Testis (tissue), 2 donors: ENCODE measurements at regions not wholly inside any gene's neighbourhood (a gene's known extent, or its start where the extent isn't known, plus 50 kb on each side); places are given as distances from the start of the nearest gene placed in this dataset.

Source experiments
- DNase-seq: peaks from one replicate; pipeline ENCODE4 v3.0.0-alpha.2; 2019
- H3K27ac ChIP-seq, 2 donors: fragments of 200-600 bp; sonication (generic); one replicate each; pipeline ENCODE4 v1.5.1; 2019
- H3K27me3 ChIP-seq: fragments of 200-600 bp; sonication (generic); one replicate; pipeline ENCODE4 v1.5.1; 2019
- H3K36me3 ChIP-seq: fragments of 200-600 bp; sonication (generic); one replicate; pipeline ENCODE4 v1.5.1; 2017; ENCODE audit warnings: low read depth; ENCODE audit errors: missing control alignments
- H3K4me1 ChIP-seq: fragments of 200-600 bp; sonication (generic); one replicate; pipeline ENCODE4 v1.5.1; 2019
- H3K4me3 ChIP-seq, 2 donors: fragments of 200-600 bp; sonication (generic); one replicate each; pipeline ENCODE4 v1.5.1; 2017 to 2019
- H3K9me3 ChIP-seq: fragments of 200-600 bp; sonication (generic); one replicate; pipeline ENCODE4 v1.5.1; 2017
- CTCF ChIP-seq, 3 experiments: fragments of 450-650 bp in 2 of 3; fragments of 200-600 bp in 1 of 3; sonication (generic) in 1 of 3; IDR thresholded peaks; one replicate each; pipeline ENCODE4 v1.5.1; 2016 to 2019; ENCODE audit warnings: antibody characterized with exemption in 3 of 3, mild to moderate bottlenecking in 2 of 3, moderate library complexity in 1 of 3
- POLR2A ChIP-seq: fragments of 450-650 bp; IDR thresholded peaks from one replicate; pipeline ENCODE4 v1.6.1; 2017; ENCODE audit warnings: antibody characterized with exemption, mild to moderate bottlenecking, moderate library complexity
- WGBS, 2 donors: methylation state at CpG; one replicate each; pipeline ENCODE4 v1.1.5; 2018; 5-methylcytosine and 5-hydroxymethylcytosine counted together
- intact Hi-C: fragments of 100-400 bp; cut with DNase I; formaldehyde crosslinking; loops from one replicate; pipeline ENCODE4 v1.15.1; 2023; ENCODE audit warnings: low total_unique reads

- Histone ChIP-seq H3K27me3 (no peaks in the 10 kb centered on the region), H3K27ac (no peak overlapping the region), H3K36me3 (no peaks in the 10 kb centered on the region), H3K9me3 (no peaks in the 10 kb centered on the region), H3K4me1 (no peaks in the 10 kb centered on the region), H3K4me3 (no peak overlapping the region)
- 90 to 91% methylated on average over 4 of the region's 4 CpGs for WGBS, 2 donors
- no peak for DNase-seq
- intact Hi-C loops = no loop called here
- TF ChIP-seq POLR2A (no peak), CTCF (IDR thresholded peaks at IDR 0.05) (no peak)
These were observed 1198.6 kb upstream of the EPHA6 start for GRCh38 chr3:95615592-95616310.

GRCh38 chr3:95626107-95626506 lies 1188.3 kb upstream of the EPHA6 start:
- TF ChIP-seq CTCF (IDR thresholded peaks at IDR 0.05) = no peak
- no peak for TF ChIP-seq POLR2A
- Histone ChIP-seq H3K9me3 (no peaks in the 10 kb centered on the region), H3K36me3 (no peaks in the 10 kb centered on the region), H3K27ac (no peak overlapping the region), H3K4me1 (no peaks in the 10 kb centered on the region), H3K4me3 (no peak overlapping the region), H3K27me3 (no peaks in the 10 kb centered on the region)
- DNase-seq = no peak
- intact Hi-C loops = no loop called here
- 83 to 89% methylated on average over 3 of the region's 3 CpGs for WGBS, 2 donors

- H3K4me3 ChIP-seq = no peak overlapping the region
- H3K27ac ChIP-seq = no peak overlapping the region
- 61 to 71% methylated on average over 4 of the region's 4 CpGs for WGBS, 2 donors
- H3K36me3 ChIP-seq = no peaks in the 10 kb centered on the region
- H3K4me1 ChIP-seq = no peaks in the 10 kb centered on the region
- intact Hi-C loops = no loop called here
- TF ChIP-seq POLR2A (no peak), CTCF (IDR thresholded peaks at IDR 0.05) (no peak)
- no peaks in the 10 kb centered on the region for H3K9me3 ChIP-seq
- DNase-seq = no peak
- H3K27me3 ChIP-seq = no peaks in the 10 kb centered on the region
These were observed 1187.1 kb upstream of the EPHA6 start for GRCh38 chr3:95627293-95627692.

- TF ChIP-seq CTCF (IDR thresholded peaks at IDR 0.05) (no peak), POLR2A (no peak)
- WGBS, 2 donors = 46 to 64% methylated on average over 2 of the region's 2 CpGs
- intact Hi-C loops = no loop called here
- no peak for DNase-seq
- Histone ChIP-seq H3K27me3 (no peaks in the 10 kb centered on the region), H3K36me3 (no peaks in the 10 kb centered on the region), H3K27ac (no peak overlapping the region), H3K9me3 (no peaks in the 10 kb centered on the region), H3K4me3 (no peak overlapping the region), H3K4me1 (no peaks in the 10 kb centered on the region)
These were observed 1186.7 kb upstream of the EPHA6 start for GRCh38 chr3:95627697-95628096.

GRCh38 chr3:95629802-95630201 lies 1184.6 kb upstream of the EPHA6 start:
- Histone ChIP-seq H3K9me3 (no peaks in the 10 kb centered on the region), H3K27me3 (no peaks in the 10 kb centered on the region), H3K4me1 (no peaks in the 10 kb centered on the region), H3K36me3 (no peaks in the 10 kb centered on the region), H3K4me3 (no peak overlapping the region), H3K27ac (no peak overlapping the region)
- TF ChIP-seq CTCF (IDR thresholded peaks at IDR 0.05) (no peak), POLR2A (no peak)
- 63 to 89% methylated on average over 1 of the region's 1 CpG for WGBS, 2 donors
- DNase-seq = no peak
- intact Hi-C loops = no loop called here
